Daoy (cell line): ENCODE measurements at regions not wholly inside any gene's neighbourhood (a gene's known extent, or its start where the extent isn't known, plus 50 kb on each side); places are given as distances from the start of the nearest gene placed in this dataset.

Source experiments
- DNase-seq: peaks from one replicate; pipeline ENCODE4 v3.0.0-alpha.2; 2015; ENCODE audit warnings: low read depth

- DNase-seq, result no peak
Observed at GRCh38 chr18:76685860-76686259, 136.5 kb upstream of the ZNF236 start.

GRCh38 chr18:76685402-76685801 is 137.0 kb upstream of the ZNF236 start:
- DNase-seq, result no peak

GRCh38 chr18:76684265-76684664 is 138.1 kb upstream of the ZNF236 start:
- DNase-seq, result no peak

GRCh38 chr18:76679945-76680344 is 142.4 kb upstream of the ZNF236 start:
- no peak for DNase-seq

- DNase-seq, result no peak
Observed at GRCh38 chr18:76679259-76679658, 143.1 kb upstream of the ZNF236 start.

- DNase-seq, result no peak
Observed at GRCh38 chr18:76678248-76678647, 144.1 kb upstream of the ZNF236 start.

GRCh38 chr18:76674596-76674995 is 147.8 kb upstream of the ZNF236 start:
- no peak for DNase-seq

GRCh38 chr18:76673281-76674185 is 148.8 kb upstream of the ZNF236 start:
- DNase-seq, result no peak

GRCh38 chr18:76672627-76673026 is 149.7 kb upstream of the ZNF236 start:
- peak; percentile 67 for DNase-seq

- DNase-seq, result no peak
Observed at GRCh38 chr18:76670564-76671288, 151.6 kb upstream of the ZNF236 start.

- no peak for DNase-seq
Observed at GRCh38 chr18:76668546-76668945, 153.8 kb upstream of the ZNF236 start.

GRCh38 chr18:76668119-76668518 is 154.2 kb upstream of the ZNF236 start:
- DNase-seq, result no peak

- no peak for DNase-seq
Observed at GRCh38 chr18:76667603-76668002, 154.8 kb upstream of the ZNF236 start.

GRCh38 chr18:76662626-76663025 is 159.7 kb upstream of the ZNF236 start:
- DNase-seq, result no peak

- no peak for DNase-seq
Observed at GRCh38 chr18:76660571-76661192, 161.7 kb upstream of the ZNF236 start.

GRCh38 chr18:76658627-76659026 is 163.6 kb upstream of the ZNF516 start:
- DNase-seq, result peak; percentile 20

GRCh38 chr18:76657911-76658470 is 162.9 kb upstream of the ZNF516 start:
- DNase-seq, result no peak

GRCh38 chr18:76656925-76657827 is 162.1 kb upstream of the ZNF516 start:
- DNase-seq, result peak; percentile 29

- DNase-seq, result no peak
Observed at GRCh38 chr18:76654577-76654976, 159.5 kb upstream of the ZNF516 start.

- DNase-seq, result no peak
Observed at GRCh38 chr18:76647322-76647721, 152.3 kb upstream of the ZNF516 start.

GRCh38 chr18:76644580-76644979 is 149.5 kb upstream of the ZNF516 start:
- no peak for DNase-seq
